Natural killer cell (primary cell): ENCODE measurements at regions not wholly inside any gene's neighbourhood (a gene's known extent, or its start where the extent isn't known, plus 50 kb on each side); places are given as distances from the start of the nearest gene placed in this dataset.

Source experiments
- ATAC-seq, 3 donors: fragments of 150-1000 bp in 2 of 3; fragments of 200-7000 bp in 1 of 3; cut with Tn5 transposase; 1 replicate in 1 of 3; 2 replicates in 2 of 3; pipeline ENCODE4 v1.10.0; 2021; ENCODE audit warnings: mild to moderate bottlenecking in 2 of 3, moderate library complexity in 2 of 3
- DNase-seq, 2 donors: peaks; one replicate each; pipeline versions ENCODE4 v3.0.0 to v3.0.0-alpha.2; 2013 to 2021; ENCODE audit warnings: mixed read lengths in 1 of 2
- H3K27ac ChIP-seq: one replicate; pipeline ENCODE4 v1.5.1; 2013; ENCODE audit warnings: mild to moderate bottlenecking, low read length
- H3K27me3 ChIP-seq: one replicate; pipeline ENCODE4 v1.6.1; 2013; ENCODE audit warnings: low read length; ENCODE audit not compliant: control insufficient read depth, insufficient read depth
- H3K36me3 ChIP-seq: one replicate; pipeline ENCODE4 v1.6.1; 2013; ENCODE audit warnings: low read length; ENCODE audit not compliant: control insufficient read depth, insufficient read depth
- H3K4me1 ChIP-seq: one replicate; pipeline ENCODE4 v1.6.1; 2013; ENCODE audit warnings: low read length; ENCODE audit not compliant: control insufficient read depth, insufficient read depth
- H3K4me3 ChIP-seq: one replicate; pipeline ENCODE4 v1.5.1; 2013; ENCODE audit warnings: low read length
- H3K9me3 ChIP-seq: one replicate; pipeline ENCODE4 v1.6.1; 2013; ENCODE audit warnings: low read length; ENCODE audit not compliant: control insufficient read depth, insufficient read depth
- H3K27ac Mint-ChIP-seq, 2 donors: one replicate each; pipeline ENCODE4 v1.8.0; 2022; ENCODE audit warnings: mild to moderate bottlenecking in 2 of 2, mixed read lengths in 2 of 2, moderate library complexity in 1 of 2
- H3K27me3 Mint-ChIP-seq, 2 donors: one replicate each; pipeline ENCODE4 v1.8.0; 2022; ENCODE audit warnings: low read depth in 2 of 2, mixed read lengths in 2 of 2
- H3K36me3 Mint-ChIP-seq: one replicate; pipeline ENCODE4 v1.8.0; 2022; ENCODE audit warnings: mixed read lengths
- H3K4me1 Mint-ChIP-seq, 2 donors: one replicate each; pipeline ENCODE4 v1.8.0; 2022; ENCODE audit warnings: mixed read lengths in 2 of 2
- H3K4me3 Mint-ChIP-seq: one replicate; pipeline ENCODE4 v1.8.0; 2022; ENCODE audit warnings: mild to moderate bottlenecking, moderate library complexity, mixed read lengths
- H3K9me3 Mint-ChIP-seq, 2 donors: one replicate each; pipeline ENCODE4 v1.8.0; 2022; ENCODE audit warnings: mixed read lengths in 2 of 2
- WGBS: methylation state at CpG from one replicate; pipeline ENCODE4 v1.1.7; 2013; ENCODE audit warnings: missing lambda C conversion rate; ENCODE audit not compliant: insufficient coverage; 5-methylcytosine and 5-hydroxymethylcytosine counted together
- intact Hi-C: fragments of 100-400 bp; cut with micrococcal nuclease; formaldehyde crosslinking; loops from one replicate; pipeline ENCODE4 v1.14.2; 2022
- TF ChIP-seq, protein P1 (sequence below): fragments of 200-600 bp; IDR thresholded peaks from one replicate; pipeline ENCODE4 v1.8.0; 2022; ENCODE audit warnings: antibody characterized with exemption

DNA sequence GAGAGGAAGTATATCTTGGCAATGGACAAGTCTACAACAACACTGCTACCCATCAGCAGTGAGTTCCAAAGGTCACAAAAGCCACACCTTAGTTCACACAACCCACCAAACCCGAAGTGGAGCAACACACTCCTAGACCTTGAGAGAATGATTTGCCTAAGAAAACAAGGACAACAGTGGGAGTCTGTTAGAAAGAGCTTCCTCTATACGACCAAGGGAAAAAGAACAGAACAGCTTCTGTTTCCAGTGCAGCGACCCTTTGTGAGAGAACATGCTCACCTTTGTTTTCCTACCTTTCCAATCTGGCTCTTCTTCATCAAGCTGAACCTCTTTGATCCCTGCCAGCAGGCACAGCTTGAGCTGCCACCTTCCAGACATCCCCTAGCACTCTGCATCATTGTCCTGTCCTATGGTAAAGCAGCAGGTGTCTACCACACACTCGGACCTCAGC, 56.7 kb upstream of the PALMD start:
- no peak overlapping the region for H3K27ac Mint-ChIP-seq
- H3K4me3 Mint-ChIP-seq, result no peak overlapping the region
- H3K27me3 ChIP-seq, result no peaks in the 10 kb centered on the region
- no peak overlapping the region for H3K27ac ChIP-seq
- H3K4me3 ChIP-seq, result no peak overlapping the region
- H3K4me1 Mint-ChIP-seq, result no peaks in the 10 kb centered on the region
- intact Hi-C loops, result no loop called here
- TF ChIP-seq, protein P1, sequence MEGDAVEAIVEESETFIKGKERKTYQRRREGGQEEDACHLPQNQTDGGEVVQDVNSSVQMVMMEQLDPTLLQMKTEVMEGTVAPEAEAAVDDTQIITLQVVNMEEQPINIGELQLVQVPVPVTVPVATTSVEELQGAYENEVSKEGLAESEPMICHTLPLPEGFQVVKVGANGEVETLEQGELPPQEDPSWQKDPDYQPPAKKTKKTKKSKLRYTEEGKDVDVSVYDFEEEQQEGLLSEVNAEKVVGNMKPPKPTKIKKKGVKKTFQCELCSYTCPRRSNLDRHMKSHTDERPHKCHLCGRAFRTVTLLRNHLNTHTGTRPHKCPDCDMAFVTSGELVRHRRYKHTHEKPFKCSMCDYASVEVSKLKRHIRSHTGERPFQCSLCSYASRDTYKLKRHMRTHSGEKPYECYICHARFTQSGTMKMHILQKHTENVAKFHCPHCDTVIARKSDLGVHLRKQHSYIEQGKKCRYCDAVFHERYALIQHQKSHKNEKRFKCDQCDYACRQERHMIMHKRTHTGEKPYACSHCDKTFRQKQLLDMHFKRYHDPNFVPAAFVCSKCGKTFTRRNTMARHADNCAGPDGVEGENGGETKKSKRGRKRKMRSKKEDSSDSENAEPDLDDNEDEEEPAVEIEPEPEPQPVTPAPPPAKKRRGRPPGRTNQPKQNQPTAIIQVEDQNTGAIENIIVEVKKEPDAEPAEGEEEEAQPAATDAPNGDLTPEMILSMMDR, result no peak
- peaks cover 3 to 4% of the 10 kb centered on the region in 2 donors for H3K9me3 Mint-ChIP-seq
- WGBS, result 73% methylated on average over 4 of the region's 4 CpGs
- no peak for ATAC-seq
- no peaks in the 10 kb centered on the region for H3K9me3 ChIP-seq
- DNase-seq, result no peak
- no peaks in the 10 kb centered on the region for H3K27me3 Mint-ChIP-seq
- H3K4me1 ChIP-seq, result no peaks in the 10 kb centered on the region
- H3K36me3 ChIP-seq, result no peaks in the 10 kb centered on the region
- H3K36me3 Mint-ChIP-seq, result no peaks in the 10 kb centered on the region

DNA sequence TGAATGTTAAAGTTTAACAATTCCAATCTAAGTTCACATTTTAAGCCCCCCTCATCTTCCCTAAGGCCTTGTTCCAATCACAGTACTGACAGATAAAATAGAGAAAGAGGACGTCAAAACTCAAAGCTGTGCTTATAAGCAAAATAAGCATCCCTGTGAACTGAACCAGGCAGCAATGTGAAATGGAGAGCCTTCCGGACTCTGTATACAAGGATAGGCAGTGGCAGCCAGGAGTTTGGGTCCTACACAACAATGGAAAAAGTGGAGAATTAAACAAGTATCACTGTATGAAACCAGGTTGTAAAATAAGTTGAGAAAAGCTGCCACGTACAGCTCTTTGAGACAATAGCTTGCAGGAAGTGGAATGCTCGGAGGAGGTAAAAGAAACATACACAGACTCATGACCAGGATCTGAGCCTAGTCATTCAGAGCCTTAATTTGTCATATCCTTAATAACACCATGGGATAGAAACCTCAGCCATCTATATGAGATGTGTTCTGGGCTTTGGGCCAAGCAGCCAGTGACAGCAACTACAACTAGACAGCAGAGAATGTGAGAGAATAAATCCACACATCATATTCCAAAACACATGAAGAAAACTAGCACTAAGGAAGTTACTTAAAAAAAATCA, 55.2 kb upstream of the PALMD start:
- no peaks in the 10 kb centered on the region for H3K9me3 ChIP-seq
- no peak overlapping the region for H3K4me3 Mint-ChIP-seq
- no peak overlapping the region for H3K27ac Mint-ChIP-seq
- no peaks in the 10 kb centered on the region for H3K27me3 Mint-ChIP-seq
- H3K9me3 Mint-ChIP-seq, result peaks cover 3 to 4% of the 10 kb centered on the region in 2 donors
- H3K27ac ChIP-seq, result no peak overlapping the region
- intact Hi-C loops, result no loop called here
- no peaks in the 10 kb centered on the region for H3K36me3 ChIP-seq
- H3K4me1 Mint-ChIP-seq, result no peaks in the 10 kb centered on the region
- ATAC-seq (no peak), DNase-seq (no peak)
- no peaks in the 10 kb centered on the region for H3K4me1 ChIP-seq
- TF ChIP-seq, protein P1, result no peak
- no peak overlapping the region for H3K4me3 ChIP-seq
- WGBS, result 84% methylated on average over 4 of the region's 4 CpGs
- no peaks in the 10 kb centered on the region for H3K27me3 ChIP-seq
- no peaks in the 10 kb centered on the region for H3K36me3 Mint-ChIP-seq

DNA sequence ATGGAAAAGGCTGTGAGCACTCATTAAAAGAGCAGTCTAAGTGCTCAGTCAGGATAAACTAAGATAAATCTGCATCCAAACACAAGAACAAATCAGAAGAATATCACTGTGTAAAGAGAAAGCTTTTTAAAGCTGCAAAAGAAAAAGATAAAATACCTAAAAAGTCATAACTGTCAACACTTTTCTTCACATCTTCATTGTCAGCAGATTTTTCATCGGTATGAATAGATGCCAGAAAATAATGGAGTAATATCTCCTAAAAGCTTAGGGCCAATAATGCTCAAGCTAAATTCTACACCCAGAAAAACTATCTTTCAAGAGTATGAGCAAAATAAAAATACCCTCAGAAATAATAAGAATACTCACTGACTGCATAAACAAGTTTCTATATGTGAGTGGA, 54.0 kb upstream of the PALMD start:
- no peak overlapping the region for H3K27ac ChIP-seq
- H3K27me3 Mint-ChIP-seq, result no peaks in the 10 kb centered on the region
- no peak overlapping the region for H3K27ac Mint-ChIP-seq
- WGBS, result no CpG with 5 or more reads among the region's 1 CpG
- H3K4me3 Mint-ChIP-seq, result no peak overlapping the region
- no peaks in the 10 kb centered on the region for H3K9me3 ChIP-seq
- DNase-seq (no peak), ATAC-seq (no peak)
- no peak overlapping the region for H3K4me3 ChIP-seq
- no peaks in the 10 kb centered on the region for H3K36me3 ChIP-seq
- TF ChIP-seq, protein P1, result no peak
- intact Hi-C loops, result no loop called here
- H3K27me3 ChIP-seq, result no peaks in the 10 kb centered on the region
- no peaks in the 10 kb centered on the region for H3K4me1 Mint-ChIP-seq
- H3K9me3 Mint-ChIP-seq, result peaks cover 3 to 4% of the 10 kb centered on the region in 2 donors
- no peaks in the 10 kb centered on the region for H3K36me3 Mint-ChIP-seq
- H3K4me1 ChIP-seq, result no peaks in the 10 kb centered on the region

DNA sequence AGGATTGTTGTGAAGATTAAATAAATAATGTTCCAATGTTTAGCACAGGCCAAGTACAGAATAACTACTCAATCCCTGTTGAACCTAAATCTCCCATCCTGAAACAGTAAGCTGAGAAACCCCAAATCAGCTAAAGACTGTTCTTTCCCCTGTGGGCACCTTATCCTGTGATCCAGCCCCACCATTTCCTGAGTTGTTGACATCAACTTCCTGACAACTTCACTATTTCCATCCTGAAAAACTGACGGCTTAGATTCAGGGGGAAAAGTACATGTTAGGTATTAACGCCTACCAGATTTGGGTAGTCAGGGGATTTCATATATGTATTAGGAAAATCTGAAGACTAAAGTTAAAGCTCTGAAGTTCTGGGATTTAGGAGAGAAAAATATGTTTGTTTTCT, 51.7 kb upstream of the PALMD start:
- no peak overlapping the region for H3K27ac Mint-ChIP-seq

More for the DNA sequence above, 51.7 kb upstream of the PALMD start:
- no peaks in the 10 kb centered on the region for H3K4me1 ChIP-seq
- TF ChIP-seq, protein P1, result no peak
- H3K27ac ChIP-seq, result no peak overlapping the region
- H3K27me3 Mint-ChIP-seq, result no peaks in the 10 kb centered on the region
- H3K9me3 ChIP-seq, result no peaks in the 10 kb centered on the region
- peaks cover 5 to 6% of the 10 kb centered on the region in 2 donors for H3K9me3 Mint-ChIP-seq
- 6% methylated on average over 2 of the region's 2 CpGs for WGBS
- DNase-seq (no peak), ATAC-seq (no peak)
- H3K27me3 ChIP-seq, result no peaks in the 10 kb centered on the region
- H3K4me3 Mint-ChIP-seq, result no peak overlapping the region
- no peaks in the 10 kb centered on the region for H3K4me1 Mint-ChIP-seq
- H3K36me3 Mint-ChIP-seq, result no peaks in the 10 kb centered on the region
- H3K4me3 ChIP-seq, result no peak overlapping the region
- intact Hi-C loops, result no loop called here
- H3K36me3 ChIP-seq, result no peaks in the 10 kb centered on the region
